ENCODE measurements at regions not wholly inside any gene's neighbourhood (a gene's known extent, or its start where the extent isn't known, plus 50 kb on each side); places are given as distances from the start of the nearest gene placed in this dataset.

DNA sequence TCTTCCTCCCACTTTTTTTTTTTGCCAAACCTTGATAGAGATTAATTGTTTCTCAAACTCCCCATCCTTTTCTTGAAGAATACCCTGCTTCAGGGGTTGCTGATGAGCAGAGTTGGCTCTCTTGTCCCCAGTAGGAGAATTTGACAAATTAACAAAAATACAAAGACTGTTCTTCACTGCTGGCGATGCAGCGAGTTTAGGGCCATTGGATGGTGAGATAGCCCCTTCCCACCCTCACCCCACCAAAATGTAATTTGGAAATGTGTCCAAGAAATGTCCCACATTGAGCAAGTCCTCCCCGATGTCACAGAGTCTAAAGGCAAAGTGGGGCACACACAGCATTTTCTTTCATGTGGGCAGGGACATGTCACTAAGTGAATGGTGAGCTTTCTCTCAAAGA lies 136.0 kb upstream of the RARB start:
- no peak for DNase-seq (ENCODE audit: low spot score)

GRCh38 chr3:25292595-25292994 lies 135.5 kb upstream of the RARB start:
- DNase-seq (ENCODE audit: low spot score), result no peak

GRCh38 chr3:25293736-25294135 lies 134.3 kb upstream of the RARB start:
- DNase-seq (ENCODE audit: low spot score), result no peak

DNA sequence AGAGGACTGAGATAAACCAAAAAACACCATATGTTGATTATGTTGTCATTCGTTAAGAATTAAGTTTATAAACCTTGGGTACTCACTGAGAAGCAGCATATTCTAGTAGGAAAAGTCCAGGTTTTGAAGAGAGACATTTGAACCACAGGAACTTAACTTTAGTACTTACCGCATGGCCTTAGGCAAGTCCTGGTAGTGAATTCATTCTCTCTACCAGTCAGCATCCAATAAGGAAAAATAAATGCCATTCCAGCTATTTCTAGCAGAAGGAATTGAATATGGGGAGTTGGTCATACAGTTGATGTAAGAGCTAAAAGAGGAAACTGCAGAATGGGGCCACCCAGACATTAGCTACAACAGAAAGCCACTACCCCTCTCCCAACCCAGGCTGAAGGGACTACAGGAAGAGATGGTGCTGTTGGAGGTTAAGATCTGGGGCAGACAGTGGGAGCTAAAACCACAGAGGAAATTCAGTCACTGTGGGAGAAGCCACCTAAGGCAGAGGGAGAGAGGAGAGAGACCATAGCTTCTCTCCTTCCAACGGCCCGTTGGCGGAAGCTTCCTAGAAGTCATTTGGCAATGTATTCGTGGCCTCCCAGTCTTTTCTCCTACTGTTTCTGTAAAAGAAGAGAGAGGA lies 133.8 kb upstream of the RARB start:
- no peak for DNase-seq (ENCODE audit: low spot score)

DNA sequence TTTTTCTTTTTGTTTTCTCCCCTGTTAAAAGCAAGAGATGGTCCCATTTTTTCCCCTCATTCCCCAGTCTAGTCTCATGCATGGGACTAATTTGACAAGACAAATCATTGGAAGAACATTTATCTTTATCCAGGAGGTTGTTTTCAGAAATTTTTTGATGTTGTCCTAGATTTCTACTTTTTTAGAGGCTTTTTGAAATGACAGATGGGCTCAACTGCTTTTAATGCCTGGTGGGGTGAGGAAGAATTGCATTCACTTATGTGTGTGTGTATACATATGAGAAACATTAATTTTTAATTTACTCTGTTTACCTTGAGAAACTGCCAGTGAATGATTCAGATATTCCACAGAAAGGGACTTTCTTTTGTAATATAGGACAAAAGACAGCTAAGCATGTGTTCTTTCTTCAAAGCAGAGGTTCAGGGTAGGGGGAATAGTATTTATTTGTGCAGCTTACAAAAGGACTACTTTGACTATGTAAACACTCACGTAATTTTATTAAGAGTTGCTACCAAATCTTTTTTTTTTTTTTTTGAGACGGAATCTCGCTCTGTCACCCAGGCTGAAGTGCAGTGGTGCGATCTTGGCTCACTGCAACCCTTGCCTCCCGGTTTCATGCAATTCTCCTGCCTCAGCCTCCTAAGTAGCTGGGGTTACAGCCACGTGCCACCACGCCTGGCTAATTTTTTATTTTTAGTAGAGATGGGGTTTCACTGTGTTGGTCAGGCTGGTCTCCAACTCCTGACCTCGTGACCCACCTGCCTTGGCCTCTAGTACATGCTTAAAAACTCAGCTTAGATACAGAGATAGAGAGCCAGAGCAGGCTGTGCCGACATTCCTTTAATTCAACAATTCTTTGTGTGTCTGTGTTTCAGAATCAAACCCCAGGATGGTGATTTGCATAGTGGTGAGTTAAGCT lies 130.1 kb upstream of the RARB start:
- DNase-seq (ENCODE audit: low spot score), result no peak

DNA sequence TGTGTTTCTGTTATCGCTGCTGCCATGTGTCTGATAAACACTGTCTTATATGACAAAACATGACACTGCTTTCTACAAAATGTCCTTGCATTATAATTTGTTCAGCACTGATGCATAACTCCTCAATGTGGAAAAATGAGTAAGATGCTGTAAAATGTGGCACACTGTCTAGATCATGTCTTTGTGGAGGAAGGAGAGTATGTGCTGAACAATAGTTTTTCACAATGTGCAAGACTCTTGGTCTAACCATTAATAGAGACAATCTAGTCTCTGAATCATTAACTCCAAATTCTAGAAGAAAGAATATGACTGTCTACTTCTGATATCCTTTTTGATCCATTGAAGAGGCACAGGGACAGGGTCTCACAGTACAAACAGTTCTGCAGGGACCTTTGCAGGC lies 127.9 kb upstream of the RARB start:
- no peak for DNase-seq (ENCODE audit: low spot score)

GRCh38 chr3:25304916-25305315 lies 123.1 kb upstream of the RARB start:
- no peak for DNase-seq (ENCODE audit: low spot score)

DNA sequence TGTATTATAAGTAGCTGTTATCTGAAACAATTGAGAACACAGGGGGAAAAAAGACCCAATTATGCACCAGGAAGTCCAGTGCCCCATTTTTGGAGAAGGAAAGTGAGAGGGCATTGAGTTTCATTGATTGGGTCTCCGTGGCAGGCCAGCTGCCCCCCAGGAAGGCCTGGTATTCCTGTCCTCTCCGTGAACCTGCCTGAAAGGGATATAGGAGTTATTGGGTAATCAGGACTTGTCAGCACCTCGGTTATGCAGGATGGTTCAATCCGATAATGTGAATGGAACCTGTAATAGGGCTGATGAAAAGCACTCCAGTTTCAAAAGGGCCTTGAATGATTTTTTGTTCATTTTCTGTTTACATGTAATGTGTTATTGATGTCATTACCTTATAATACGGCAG lies 122.0 kb upstream of the RARB start:
- DNase-seq (ENCODE audit: low spot score), result no peak

- no peak for DNase-seq (ENCODE audit: low spot score)
These were observed 121.4 kb upstream of the RARB start for GRCh38 chr3:25306705-25307104.

DNA sequence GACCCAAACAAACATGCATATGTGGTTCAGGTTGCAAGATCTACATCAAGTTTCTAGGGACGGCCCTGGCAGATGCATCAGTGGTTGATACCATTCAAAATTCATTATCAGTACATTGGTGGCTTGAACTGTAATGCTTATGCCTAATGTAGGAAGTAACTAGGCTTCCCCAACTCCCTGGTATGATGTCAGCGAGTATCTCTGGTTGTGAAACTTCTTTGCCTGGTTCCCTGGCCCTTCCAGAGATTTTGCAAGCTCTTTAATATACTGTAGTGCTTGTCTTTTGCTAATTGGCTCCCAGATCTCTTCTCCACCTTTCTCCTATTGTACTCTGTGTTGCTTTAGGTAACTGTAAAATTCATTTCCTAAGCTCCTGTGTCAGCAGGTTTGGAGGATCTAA lies 114.8 kb upstream of the RARB start:
- no peak for DNase-seq (ENCODE audit: low spot score)

- DNase-seq (ENCODE audit: low spot score), result no peak
These were observed 103.0 kb upstream of the RARB start for GRCh38 chr3:25324954-25325655.

DNA sequence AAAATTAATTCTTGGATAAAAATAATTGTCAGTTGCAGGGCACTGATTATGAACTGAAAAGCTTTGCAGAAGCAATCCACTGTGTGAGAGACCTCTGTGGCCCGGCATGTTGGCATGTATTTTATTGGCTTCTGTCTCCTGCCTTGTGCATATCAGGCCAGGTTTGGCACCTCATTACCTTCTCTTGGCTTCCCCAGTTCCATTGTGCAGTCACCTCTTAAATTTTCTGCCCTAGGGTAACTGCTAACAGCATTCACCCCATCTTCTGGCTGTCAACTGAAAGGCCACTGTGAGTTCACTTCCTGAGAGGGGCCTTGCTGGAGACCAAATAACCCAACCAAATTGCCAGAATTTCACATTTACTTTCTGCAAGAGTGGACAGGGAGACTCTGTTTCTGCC lies 92.7 kb upstream of the RARB start:
- DNase-seq (ENCODE audit: low spot score), result no peak

GRCh38 chr3:25338158-25338725 lies 89.8 kb upstream of the RARB start:
- no peak for DNase-seq (ENCODE audit: low spot score)

DNA sequence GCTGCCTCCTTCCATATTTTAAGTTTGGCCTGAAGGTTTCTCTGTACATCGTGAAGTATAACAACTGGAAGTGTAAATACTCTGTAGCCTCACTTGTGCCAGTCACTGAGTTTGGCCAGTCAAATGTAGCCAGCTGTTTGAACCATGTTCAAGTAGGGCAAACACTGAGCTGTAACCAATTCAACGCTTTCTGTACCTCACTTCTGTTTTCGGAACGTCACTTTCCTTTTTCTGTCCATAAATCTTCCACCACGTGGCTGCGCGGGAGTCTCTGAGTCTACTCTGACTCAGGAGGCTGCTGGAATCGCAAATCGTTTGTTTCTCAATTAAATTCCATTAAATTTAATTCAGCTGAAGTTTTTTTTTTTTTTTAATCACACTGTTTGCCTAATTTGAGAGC lies 88.8 kb upstream of the RARB start:
- DNase-seq (ENCODE audit: low spot score), result no peak

DNA sequence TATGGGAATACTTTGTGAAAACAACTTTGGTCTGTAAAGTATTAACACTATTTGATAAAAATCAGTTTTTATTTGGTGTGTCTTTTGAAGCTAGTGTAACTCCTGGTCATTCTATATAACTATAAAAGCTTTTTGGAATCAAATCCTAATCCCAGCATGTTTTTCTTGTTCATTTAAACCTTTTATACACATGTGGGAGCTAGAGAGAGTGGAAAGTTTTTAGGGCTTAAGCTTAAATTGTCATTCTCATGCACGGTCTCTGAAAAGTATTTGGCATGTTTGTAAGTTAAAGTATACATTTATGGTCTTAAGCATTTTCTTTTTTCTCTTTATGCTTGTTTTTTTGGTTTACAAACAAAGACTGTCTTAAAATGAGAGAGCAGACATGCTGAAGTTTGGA lies 83.4 kb upstream of the RARB start:
- DNase-seq (ENCODE audit: low spot score), result no peak

GRCh38 chr3:25349095-25349494 lies 79.0 kb upstream of the RARB start:
- no peak for DNase-seq (ENCODE audit: low spot score)

DNA sequence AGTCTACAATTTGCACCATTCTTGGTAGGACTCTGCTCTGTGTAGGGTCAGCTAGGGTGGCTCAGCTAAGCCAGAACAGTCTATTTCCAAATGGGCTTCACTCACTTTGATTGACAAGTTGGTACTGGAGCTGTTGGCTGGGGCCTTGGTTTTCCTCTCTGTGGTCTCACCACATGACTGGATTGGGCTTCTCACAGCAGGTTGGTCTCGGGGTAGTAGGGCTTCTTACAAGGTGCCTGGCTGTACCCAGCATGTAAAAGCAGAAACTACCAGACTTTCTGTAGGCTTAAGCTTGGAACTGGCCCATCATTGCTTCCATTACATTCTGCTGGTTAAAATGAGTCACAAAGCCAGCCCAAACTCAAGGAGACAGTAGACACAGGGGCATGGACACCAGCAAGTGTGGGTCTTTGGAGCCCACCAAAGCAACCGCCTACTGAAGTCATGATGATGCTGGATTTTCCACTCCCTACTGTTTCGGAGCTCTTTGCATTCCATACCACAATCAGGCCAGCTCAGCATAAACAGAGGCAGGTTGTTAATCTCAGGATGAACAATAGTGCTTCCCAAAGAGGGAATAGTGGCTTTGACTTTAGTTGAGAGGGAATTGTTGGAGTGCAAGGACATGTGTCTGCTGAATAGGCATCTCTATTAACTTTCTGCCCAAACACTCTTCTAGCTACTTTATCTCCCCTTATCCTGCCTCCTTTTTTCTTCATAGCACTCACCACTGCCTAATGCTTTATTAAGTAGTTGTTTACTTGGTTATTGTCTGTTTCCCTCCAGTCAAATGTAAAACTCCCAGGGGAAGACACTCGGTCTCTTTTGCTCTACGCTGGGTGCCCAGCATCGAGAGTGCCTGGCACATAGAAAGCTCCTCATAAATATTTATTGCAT lies 78.0 kb upstream of the RARB start:
- DNase-seq (ENCODE audit: low spot score), result no peak

DNA sequence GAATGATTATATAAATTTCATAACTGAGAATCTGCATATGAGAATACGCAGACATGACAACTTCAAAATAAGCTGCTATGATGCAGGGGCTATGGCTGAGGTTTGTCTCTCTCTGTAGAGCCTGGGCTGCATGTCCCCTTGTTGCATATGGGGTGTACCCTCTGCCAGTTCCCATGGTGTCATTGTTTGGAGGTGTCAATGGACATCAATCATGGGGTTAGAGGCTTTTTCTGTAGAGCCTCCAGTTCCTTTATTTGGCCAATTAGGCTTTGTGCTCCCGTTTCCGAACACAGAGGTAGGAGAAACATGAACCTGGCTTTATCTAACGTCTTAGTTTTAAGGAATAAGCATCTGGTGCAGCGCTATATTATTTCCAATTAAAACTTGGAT lies 77.3 kb upstream of the RARB start:
- no peak for DNase-seq (ENCODE audit: low spot score)

DNA sequence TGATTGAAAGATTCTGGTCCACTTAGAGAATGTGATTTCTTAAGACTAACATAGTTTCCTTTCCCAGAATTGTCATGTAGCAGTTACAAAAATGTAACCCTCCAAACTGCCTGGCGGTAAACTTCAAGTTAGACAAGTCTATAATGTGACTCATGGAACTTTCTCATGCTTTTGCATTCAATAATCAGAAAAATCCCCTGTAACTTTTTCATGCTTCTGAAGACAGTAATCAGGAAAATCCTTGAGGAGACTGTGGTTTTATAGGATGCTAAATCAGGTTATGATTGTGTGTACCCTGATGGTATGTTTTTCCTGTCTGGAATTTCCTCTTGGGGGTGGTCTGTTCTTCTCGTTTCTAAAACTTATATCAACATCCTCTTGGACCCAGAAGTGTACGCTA lies 74.0 kb upstream of the RARB start:
- DNase-seq (ENCODE audit: low spot score), result no peak

- no peak for DNase-seq (ENCODE audit: low spot score)
These were observed 72.8 kb upstream of the RARB start for GRCh38 chr3:25355034-25355885.

- DNase-seq (ENCODE audit: low spot score), result no peak
These were observed 72.1 kb upstream of the RARB start for GRCh38 chr3:25355998-25356397.
